Endothelial cell of hepatic sinusoid (primary cell): ENCODE measurements at regions not wholly inside any gene's neighbourhood (a gene's known extent, or its start where the extent isn't known, plus 50 kb on each side); places are given as distances from the start of the nearest gene placed in this dataset.

Experiments
- in situ Hi-C: cut with HindIII; loops from 2 replicates; pipeline ENCODE4 v1.10.0; 2017; ENCODE audit warnings: low sequenced_read_pairs

GRCh38 chr16:81149614-81150013, 53.4 kb upstream of the GCSH start:
- in situ Hi-C loops: loop anchor here (5.0 kb wide), 1 partner anchor 62 kb away; no protein-coding TSS in a partner anchor

GRCh38 chr16:81148277-81148676, 52.1 kb upstream of the GCSH start:
- in situ Hi-C loops: loop anchor here (5.0 kb wide), 1 partner anchor 61 kb away; no protein-coding TSS in a partner anchor
